NCI-H226 (cell line): ENCODE measurements at regions not wholly inside any gene's neighbourhood (a gene's known extent, or its start where the extent isn't known, plus 50 kb on each side); places are given as distances from the start of the nearest gene placed in this dataset.
A peak's percentile ranks its signal among the peaks of the same experiment; 100 is the strongest.
"Not testable (repeated sequence)": the region's sequence is repeated elsewhere in the genome, so short reads cannot be mapped to it uniquely, and the experiment has no call there.

Source experiments
- DNase-seq: peaks from one replicate; pipeline ENCODE4 v3.0.0-alpha.2; 2015

DNA sequence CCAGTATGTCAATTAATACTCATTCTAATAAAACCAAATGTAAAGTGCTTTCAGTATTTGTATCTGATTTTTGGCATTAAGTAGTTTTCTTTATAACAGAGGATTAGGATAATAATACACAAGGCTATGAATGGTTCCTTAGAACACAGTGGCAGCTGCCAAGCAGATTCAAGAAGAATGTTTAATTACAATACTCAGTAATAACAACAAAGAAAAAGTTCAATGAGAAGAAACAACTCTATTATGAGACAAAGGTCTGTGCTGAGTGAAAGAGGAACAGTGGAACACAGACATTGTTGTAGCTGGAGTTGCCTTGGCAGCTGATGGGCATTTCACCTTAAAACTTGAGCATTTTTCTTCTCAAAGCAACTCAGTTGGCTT, 502.6 kb upstream of the NR3C2 start:
- DNase-seq = no peak

DNA sequence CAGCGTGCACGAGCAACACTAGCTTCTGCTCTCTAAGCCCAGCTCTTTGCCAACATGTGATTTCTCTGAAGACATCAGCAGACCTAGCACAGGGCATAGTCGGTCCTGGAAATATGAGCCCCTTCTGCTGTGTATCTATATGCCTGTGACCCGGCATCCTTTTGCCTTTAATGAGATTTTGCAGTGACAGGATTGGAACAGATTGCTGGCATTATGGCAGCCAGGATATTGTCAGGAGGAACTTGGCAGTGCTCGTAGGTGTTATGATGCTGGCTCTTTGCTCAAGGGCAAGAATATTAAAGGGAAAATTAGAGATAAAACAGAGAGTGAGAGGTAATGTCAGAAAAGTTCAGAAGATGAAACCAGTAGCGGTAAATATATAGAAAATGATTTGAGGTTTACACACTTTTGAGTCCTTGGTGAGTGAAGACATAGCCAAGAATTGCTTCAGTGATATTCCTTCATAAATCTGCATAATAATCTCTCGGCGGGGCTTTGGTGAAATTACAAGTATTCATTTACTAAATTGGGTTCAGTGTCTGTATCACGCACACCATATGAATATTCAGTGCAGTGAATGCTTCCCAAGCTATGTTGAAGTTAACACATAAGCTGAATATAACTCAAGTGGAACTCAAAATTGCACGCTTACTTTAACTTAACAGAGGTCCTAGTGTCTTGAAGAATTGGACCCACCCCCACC, 502.1 kb upstream of the NR3C2 start:
- DNase-seq = no peak

DNA sequence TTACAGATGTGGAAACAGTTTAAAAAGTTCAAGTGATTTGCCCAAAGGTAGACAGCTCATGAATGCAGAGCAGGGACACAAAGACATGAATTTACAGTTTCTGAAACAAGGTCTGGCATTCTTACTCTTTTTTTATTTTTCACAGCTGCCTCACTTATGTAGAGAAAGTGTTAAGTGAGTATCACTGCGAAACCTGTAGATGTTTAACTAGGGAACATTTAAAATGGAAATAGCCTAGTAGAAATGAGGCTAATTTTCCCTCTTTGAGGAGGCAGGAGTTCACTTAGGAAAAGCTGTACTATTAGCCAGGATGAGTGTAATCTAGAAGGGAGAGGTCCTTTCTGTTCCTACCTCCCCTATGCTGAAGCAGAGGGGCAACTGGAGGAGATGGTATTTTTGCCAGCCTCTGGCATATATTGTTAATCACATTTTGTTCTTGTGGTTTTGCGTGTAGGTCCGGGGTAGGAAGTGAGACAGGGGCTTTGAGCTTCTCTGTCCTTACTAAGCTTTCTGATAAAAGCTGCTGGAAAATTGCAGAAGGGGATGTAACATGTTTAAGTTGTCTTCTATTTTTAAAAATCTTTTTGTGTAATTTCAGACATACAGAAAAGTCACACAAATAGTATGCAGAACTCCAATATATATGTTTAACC, 492.8 kb upstream of the NR3C2 start:
- DNase-seq = no peak

DNA sequence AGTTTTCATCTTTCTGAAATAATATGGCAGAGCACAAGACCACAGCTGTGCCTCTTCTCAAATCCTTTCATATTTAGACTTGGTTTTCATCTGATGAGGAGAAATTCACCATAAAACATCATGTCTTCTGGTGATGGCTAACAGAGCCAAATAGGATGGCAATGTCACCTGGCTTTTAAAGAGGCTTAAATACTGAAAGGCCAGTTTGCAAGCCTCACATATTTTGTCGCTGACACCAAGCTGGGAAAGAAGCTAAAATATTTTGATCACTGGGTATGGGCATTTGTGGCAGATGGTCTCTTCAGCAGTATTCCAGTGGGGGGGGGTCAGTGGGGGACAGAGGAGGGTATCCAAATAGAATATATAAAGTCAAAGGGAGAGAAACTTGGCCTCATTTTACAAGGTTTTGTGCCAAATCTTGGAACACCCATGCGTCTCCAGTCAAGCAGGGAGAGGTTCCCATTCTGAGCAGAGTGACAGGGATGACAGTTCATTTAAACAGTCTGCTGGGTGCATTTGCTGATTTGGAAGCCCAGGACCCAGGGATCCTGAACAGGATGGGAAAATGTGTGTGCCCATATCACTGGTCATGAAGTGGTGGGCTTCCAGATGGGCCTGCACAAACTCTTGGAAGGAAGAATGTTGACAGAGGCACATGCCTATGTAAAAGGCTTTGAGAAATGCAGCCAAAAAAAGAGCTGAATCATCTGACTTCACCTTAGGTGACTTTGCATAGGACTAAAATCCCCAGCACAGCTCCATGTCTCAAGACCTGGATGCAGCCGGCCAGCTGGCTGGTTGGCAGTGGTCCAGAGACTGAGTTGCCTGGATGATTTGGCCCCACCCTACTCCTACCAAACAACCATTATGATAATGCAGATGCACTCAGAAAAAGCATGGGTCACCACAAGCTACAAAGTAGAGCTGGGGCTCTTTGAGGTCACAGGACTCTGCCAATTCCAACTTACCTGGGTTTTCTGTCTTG, 484.4 kb upstream of the NR3C2 start:
- peak; percentile 32 for DNase-seq

DNA sequence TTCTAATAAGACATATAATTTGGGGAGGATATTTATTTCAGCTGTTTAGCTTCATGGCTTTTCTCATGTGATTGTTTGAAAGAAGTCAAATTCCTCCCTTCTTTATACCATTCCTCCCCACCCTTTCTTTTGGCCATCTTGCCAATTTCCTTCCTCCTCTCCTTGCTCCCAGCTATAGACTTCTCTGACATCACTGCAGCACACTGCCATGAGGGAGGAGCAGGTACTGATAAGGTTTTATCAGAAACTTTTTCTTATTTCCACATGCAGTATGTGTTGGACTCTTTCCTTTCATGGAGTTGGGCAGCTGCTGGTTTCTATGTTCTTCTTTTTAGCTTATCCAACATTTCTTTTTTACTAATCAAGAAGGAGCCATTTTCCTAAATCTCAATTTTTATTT, 481.7 kb upstream of the NR3C2 start:
- peak; percentile 79 for DNase-seq

DNA sequence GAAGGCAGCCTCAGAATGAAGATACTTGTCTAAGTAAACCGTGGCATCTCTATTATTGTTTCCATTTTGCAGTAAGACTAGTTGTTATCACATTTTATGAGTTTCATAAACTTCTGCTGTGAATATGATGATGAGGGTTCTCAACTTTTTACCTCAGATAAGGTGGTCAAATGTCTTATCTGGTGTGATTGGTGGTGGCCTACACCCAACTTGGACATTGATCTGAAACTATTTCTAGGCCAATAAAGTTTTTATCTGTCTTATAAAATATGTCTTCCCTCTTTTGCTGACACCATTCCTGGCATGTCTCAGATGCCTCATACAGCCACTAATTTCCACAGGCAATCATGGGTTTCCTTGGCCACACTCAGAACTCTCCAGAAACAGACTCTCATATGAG, 480.3 kb upstream of the NR3C2 start:
- no peak for DNase-seq

DNA sequence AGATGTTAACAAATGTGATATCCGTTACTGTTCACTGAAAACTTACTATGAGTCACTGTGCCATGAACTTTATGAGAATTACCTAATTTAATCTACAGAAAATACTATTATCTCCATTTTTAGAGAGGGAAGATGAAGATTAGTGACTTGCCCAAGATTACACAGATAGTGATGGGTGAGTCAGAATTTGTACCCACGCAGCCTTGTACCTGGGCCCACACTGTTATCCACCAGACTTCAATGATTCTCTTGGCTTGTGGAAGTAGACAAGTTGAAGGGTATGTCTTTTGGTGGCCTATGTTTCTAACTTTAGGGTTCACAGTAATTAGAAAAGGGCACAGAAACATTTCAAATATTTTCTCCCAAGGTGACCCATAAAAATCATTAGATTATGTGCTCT, 472.5 kb upstream of the NR3C2 start:
- DNase-seq = no peak

DNA sequence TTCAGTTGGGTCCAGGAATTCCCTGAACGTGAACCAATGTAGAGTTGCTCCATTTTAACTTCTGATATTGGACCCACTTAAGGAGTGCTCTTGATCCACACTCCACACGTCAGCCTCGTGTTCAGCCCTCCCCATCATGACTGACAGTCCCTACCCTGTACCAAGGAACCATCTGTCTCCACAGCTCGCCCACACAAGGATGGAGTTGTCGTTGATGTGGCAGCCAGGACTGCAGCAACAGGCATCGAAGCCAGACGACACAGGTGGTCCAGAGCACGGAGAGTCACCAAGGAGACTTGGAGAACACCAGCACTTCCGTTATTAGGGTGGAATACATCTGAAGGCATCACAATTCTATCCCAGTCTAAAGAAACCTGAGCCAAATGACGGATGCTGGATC, 472.1 kb upstream of the NR3C2 start:
- no peak for DNase-seq

DNA sequence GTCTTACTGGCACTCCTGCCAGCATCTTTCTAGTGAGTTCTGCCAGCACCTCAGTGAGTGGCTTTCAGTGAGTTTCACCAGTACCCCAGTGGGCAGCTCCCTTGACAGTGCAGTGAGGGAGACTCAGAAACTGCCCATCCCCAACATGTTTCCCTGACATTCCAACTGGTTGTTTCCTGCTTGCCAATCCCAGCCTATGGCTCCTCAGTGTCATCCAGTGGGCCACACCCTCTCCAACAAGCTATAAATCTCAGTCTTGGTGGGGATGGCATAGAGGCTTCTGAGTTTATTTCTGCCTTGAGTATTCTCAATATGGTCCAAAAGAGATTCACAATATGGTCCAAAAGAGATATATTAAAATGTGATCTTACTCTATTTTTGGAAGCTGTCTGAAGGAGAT, 461.2 kb upstream of the NR3C2 start:
- no peak for DNase-seq

DNA sequence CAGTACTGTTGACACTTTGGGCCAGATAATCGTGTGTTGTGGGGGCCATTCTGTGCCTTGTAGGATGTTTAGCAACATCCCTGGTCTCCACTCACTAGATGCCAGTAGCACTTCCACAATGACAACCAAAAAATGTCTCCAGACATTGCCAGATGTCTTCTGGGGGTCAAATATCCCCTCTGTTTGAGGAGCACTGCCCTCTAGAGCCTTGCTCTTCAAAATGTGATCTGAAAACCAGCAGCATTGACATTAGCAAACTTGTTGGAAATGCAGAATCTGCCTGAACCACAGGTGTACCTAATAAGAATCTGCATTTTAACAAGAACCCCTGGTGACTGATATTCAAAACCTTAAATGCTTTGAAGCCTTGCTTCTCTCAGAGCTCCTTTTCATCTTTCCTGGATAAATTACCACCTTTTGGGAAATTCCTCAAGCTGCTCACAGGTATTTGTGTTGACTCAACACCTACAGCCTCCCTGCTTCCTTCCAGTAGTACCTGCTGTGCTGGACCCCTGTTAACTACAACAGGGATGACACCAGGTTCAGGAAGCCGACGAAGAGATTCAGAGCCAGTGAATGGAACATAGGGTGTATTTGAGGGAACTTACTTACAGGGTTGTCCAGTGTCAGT, 459.0 kb upstream of the NR3C2 start:
- DNase-seq = no peak

DNA sequence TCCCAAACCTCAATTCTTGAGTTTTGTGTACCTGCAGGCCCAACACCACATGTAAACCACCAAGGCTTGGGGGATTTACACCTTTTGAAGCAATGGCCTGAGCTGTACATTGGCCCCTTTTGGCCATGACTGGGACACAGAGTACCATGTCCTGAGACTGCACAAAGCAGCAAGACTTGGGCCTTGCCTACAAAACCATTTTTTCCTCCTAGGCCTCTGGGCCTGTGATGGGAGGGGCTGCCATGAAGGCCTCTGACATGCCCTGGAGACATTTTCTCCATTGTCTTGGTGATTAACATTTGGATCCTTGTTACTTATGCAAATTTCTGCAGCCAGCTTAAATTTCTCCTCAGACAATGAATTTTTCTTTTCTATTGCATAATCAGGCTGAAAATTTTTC, 455.9 kb upstream of the NR3C2 start:
- not testable (repeated sequence) for DNase-seq

DNA sequence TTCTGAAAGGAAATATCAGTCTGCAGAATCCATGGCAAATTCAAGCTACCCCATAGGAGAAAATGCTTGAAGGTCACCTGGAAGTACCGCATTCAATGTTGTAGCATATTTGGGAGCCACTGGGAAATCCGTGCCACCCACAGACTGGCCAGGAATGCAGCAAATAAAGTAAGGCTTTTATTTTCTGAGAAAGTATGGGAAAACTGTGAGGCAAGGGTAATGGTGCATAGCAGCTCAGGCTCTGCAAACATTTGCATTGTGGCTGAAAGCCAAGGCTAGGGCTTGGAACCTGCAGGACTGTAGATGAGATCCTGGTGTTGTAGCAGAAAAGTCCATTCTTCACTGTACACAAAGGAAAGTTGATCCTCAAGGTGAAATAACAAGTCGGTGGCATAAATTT, 450.9 kb upstream of the NR3C2 start:
- no peak for DNase-seq

DNA sequence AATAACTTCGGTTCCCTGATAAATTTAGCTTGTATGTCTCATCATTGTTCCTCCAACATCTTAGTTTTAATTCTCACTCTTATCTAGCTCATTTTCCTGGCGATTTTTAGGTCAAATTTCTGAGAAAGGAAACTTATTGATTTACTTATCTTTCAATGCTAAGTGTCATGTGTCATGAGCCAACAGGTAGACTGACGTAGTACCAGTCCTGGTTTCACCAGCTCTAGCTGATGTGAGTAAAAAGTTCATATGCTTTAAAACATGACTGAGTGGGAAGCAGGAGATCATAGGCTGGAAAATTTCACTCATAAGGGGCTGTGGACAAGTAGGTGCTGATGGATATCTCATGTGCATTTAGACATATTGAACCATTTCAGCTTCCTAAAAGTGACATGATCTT, 441.7 kb upstream of the NR3C2 start:
- no peak for DNase-seq

DNA sequence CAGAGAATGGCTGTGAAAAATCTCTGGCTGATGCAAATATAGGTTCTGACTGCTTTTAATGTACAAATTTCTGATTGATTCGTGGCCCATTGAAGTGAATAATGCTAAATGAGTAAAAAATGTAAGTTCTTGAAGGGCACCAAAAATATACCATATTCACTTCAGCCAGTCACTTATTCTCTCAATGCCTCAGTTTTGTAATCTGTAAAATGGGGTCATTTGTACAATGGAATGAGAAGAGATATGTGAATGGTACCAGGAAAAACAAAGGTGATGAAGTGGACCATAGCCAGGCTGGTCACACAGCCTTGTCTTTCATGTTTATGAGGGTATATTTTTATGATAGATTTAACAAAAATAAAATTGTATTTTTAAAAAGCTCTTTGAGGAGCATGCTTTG, 441.2 kb upstream of the NR3C2 start:
- DNase-seq = no peak

DNA sequence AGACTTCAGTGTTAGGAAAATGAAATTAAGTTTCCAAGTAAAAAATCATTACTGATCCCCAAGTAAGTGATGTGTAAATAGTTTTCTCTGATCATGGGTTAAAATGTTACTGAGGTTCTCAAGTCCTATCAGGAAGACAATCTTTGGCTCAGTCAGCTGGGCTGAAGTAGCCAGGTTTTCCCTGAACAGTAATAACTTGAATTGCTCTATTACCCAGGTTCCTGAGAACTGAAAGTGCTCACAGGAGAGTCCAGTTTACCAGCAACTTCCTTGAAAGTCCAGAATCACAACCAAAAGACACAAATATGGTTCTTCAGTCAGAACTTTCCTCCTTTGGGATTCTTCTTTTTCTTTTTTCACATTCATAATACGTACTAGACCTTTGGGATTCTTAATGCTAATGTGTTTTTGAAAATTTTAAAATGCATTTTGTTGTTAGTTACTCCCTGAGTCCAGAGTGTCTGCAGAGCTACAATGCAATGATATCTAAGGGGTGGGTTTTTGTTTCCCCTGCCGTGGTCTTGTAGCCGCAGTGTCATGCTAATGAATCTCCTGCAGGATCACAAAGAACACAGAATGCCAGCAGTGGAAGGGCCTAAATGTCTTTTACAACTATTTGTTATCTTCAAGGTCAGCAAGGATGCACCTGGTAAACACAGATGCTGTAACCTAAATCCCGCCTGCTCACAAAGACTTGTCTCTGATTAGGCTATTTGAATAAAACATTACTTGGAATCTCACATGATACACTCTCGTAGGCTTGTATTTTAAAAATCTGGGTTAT, 439.8 kb upstream of the NR3C2 start:
- no peak for DNase-seq

DNA sequence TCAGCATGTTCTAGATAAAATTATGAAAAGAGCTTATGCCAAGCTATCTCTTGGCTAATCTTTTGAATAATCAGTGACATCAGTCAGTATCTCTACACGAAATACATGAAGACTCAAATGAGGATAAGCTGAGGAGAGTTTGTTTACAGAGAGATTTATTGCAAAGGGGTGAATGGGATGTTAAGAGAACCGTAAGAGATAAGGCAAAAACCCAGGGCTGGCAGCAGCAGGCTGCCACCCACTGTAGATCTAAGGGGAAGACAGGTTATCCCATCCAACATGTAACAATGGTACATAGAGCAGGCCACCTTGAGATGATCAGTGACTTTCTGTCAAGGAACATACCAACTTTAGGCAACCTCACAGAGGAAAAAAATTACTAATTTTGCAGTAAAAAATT, 432.1 kb upstream of the NR3C2 start:
- DNase-seq = peak; percentile 13

DNA sequence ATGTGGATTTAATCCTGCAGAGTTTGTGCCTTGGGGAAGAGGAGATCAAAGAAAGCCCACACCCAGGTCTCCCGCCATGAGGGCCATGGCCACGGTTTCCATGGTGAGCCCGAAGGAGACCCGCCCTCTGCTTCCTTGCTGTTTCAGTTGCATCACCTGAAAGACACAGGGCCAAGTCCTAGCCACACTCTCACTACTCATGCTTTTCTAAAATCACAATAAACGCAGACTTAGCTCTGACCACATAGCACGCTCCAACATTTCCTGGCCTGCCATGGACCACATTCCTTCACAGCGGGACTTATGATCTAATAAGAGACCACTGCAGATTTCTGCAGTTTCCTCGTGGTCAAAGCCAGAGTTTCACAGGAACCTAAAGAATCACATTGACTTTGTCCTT, 426.0 kb upstream of the NR3C2 start:
- DNase-seq = no peak

DNA sequence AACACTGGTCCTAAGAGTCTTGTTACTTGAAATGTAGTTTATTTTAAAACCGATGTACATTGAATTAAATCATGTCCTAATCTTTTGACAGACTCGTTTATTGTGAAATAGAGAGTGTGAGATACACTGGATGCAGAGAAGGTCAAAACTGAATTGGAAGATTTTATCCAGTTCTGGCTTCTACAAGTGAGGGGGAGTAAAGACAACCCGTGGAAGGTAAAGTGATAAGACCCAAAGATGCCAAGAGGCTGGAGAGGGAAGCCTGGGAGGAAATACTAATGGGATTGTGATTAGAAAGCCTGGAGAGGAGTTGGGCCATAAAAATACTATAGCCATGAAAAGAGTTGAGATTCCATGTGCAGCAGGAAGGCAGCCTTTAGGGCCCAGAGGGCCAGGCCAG, 424.5 kb upstream of the NR3C2 start:
- DNase-seq = peak; percentile 55

DNA sequence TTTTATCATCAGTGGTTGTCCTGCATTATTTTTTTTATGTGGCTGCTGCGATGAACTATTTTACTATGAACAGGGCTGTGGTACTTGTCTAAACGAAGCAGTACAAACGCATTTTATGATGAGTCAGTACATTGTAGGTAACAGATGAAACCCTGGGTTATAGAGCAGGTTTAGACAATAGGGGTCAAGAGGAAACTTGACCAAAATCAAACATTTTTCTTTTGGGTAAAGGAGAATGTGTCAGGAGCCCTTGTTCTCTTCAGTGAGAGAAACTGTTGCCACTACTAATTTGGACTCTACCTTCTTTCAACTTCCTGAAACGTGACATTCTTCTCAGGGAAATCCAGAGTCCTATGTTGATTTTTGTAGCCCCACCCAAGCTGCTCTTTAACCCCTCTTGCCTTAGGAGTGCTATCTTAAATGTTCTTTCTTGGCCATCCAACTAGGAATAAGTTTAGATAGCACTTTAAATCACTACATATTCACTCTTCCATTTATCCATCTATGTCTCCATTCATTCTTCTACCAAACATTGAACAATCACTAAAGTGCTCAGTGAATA, 415.8 kb upstream of the NR3C2 start:
- no peak for DNase-seq

DNA sequence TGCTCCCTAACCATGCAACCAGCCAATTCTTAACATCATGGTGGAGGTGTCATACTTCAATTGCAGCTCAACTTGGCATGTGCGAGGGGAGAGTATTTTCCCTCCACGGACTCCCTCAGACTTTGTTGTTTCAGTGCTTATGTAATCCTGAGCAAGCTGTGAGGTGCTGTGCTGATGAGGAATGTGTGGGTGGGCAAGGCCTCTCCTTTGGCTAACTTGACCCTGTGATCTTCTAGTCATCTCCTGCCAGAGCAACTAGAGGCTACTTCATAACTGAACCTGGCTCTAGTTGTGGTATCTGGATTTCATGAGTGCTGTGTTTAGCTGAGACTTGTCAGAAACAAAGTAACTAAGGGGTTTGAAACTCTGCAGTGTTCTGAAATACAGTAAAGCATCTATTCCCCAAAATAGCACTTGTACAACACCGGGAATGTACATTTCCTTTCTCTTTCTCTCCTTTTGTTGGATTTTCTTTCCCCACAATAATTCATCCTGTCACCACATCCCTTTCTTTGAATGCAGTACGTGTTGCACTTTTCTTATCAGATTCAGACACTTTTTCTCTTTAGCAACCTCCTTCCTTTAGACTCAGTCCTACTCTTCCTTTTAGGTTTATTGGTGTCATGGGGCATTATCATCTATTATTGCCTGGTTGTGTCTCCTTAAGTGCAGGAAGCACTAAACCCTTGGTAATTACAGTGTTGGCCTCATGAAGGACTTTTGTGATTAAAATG, 415.2 kb upstream of the NR3C2 start:
- peak; percentile 74 for DNase-seq

DNA sequence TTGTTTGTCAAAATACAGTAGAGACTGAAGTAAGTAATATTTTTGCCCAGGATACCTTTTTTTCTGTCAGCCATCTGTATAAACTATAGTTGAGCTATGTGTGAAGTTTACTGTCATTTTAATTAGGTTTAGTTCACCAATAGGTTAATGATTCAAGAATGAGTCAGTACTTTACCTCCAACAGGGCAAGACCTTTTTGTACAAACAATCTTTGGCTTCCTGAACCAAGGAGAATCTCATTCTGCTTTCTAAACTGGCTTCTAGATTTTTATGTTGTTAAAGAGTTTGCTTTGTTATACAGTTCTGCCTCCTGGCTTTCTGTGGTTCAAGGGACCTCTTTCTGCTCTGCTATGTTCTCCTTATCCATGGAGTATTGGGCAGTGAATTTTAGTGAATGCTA, 412.0 kb upstream of the NR3C2 start:
- DNase-seq = no peak
